Lower leg skin (tissue), 3 donors: ENCODE measurements at regions not wholly inside any gene's neighbourhood (a gene's known extent, or its start where the extent isn't known, plus 50 kb on each side); places are given as distances from the start of the nearest gene placed in this dataset.

Experiments used
- POLR2A ChIP-seq, 2 donors: fragments of 450-650 bp; IDR thresholded peaks; one replicate each; pipeline ENCODE4 v1.6.1; 2016 to 2017; ENCODE audit warnings: antibody characterized with exemption in 2 of 2, mild to moderate bottlenecking in 1 of 2, moderate library complexity in 1 of 2
- TF ChIP-seq, protein P1 (sequence below), 3 donors: fragments of 450-650 bp; IDR thresholded peaks; one replicate each; pipeline ENCODE4 v1.5.1; 2016; ENCODE audit warnings: antibody characterized with exemption in 3 of 3, mild to moderate bottlenecking in 3 of 3, moderate library complexity in 2 of 3

DNA sequence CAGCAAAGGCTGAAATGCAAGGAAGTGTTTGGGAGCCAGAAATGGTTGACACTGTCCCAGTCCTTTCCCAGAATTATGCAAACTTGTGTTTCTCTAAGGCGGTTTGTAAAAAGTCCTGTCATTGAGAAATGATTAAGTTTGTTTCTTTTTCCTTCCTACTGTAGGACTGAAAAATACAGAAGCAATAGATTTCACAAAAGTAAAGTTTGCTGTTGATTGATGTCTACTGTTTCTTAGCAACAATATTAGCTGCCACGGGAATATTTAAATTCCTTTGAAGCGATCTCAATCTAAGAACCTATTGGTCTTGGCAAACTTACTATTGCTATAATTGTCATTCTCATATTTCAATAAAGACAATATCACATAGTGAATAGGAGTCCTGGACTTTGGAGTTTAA lies 100.7 kb upstream of the IL12A start:
- TF ChIP-seq, protein P1, sequence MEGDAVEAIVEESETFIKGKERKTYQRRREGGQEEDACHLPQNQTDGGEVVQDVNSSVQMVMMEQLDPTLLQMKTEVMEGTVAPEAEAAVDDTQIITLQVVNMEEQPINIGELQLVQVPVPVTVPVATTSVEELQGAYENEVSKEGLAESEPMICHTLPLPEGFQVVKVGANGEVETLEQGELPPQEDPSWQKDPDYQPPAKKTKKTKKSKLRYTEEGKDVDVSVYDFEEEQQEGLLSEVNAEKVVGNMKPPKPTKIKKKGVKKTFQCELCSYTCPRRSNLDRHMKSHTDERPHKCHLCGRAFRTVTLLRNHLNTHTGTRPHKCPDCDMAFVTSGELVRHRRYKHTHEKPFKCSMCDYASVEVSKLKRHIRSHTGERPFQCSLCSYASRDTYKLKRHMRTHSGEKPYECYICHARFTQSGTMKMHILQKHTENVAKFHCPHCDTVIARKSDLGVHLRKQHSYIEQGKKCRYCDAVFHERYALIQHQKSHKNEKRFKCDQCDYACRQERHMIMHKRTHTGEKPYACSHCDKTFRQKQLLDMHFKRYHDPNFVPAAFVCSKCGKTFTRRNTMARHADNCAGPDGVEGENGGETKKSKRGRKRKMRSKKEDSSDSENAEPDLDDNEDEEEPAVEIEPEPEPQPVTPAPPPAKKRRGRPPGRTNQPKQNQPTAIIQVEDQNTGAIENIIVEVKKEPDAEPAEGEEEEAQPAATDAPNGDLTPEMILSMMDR (IDR thresholded peaks at IDR 0.05) = no peak
- TF ChIP-seq POLR2A (IDR thresholded peaks at IDR 0.05) = no peak
